HPDE6-E6E7 (cell line): ENCODE measurements at regions not wholly inside any gene's neighbourhood (a gene's known extent, or its start where the extent isn't known, plus 50 kb on each side); places are given as distances from the start of the nearest gene placed in this dataset.
"Not testable (repeated sequence)": the region's sequence is repeated elsewhere in the genome, so short reads cannot be mapped to it uniquely, and the experiment has no call there.

ENCODE experiments used
- DNase-seq: peaks from one replicate; pipeline ENCODE4 v3.0.0; 2011; ENCODE audit warnings: missing footprints; ENCODE audit errors: extremely low spot score

DNA sequence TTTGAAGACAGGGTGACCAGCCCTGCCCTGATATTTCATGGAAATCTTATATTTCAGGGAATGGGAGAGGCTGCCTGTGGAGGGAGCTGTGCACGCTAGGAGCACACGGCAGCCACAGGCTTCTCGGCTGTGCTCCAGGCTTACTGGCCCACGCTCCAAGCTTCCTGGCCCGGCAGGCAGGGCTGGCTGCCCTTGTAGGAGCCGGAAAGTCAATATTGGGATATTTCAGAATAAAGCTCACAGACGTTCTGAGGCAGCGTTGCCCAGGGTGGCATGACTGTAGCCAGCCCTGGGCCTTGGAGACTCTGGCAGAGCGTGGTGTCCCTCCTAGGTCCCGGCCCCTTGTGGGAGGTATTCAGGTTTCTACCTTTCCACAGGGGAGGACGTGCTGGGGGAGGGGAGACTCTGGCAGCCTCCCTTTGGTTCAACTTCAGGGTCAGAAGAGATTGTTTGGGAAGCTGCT, 95.6 kb downstream of the NPIPB11 start:
- no peak for DNase-seq

DNA sequence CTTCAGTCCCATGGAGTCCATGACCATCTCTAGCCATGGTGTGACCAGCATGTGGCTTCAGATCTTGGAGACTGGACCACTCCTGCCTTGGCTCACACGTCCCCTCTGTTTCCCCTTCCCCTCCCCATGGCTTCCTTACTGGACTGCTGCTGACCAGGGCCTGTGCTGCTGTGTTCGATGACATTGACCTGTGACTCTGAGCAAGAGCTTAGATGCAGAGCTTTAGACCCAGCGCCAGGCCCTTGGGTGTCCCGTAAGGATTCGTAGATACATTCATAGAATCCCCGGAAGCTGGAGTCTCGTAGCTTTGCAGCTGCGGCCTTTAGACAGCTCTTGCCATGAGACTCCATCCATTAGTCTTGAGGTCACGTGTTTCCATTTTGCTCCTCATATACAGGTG, 96.3 kb downstream of the NPIPB11 start:
- DNase-seq: not testable (repeated sequence)

DNA sequence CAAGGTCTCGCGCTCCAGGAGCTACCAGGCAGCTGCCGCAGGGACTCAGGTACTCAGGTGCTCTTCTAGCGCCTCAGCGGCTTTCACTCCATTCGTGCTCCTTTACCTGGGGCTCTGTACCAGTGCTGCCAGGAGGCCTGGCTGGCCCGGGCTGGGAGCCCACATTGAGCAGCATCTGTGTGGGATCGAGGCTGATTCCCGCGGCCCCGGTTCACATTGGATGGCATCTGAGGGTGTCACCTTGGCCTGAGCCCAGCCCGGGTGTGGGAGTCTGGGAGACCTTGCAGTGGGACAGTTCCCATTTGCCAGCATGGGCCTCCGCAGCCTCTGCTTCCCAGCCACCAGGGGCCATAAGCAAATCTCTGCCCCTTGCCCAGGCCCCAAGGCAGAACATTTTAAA, 96.9 kb downstream of the NPIPB11 start:
- not testable (repeated sequence) for DNase-seq

DNA sequence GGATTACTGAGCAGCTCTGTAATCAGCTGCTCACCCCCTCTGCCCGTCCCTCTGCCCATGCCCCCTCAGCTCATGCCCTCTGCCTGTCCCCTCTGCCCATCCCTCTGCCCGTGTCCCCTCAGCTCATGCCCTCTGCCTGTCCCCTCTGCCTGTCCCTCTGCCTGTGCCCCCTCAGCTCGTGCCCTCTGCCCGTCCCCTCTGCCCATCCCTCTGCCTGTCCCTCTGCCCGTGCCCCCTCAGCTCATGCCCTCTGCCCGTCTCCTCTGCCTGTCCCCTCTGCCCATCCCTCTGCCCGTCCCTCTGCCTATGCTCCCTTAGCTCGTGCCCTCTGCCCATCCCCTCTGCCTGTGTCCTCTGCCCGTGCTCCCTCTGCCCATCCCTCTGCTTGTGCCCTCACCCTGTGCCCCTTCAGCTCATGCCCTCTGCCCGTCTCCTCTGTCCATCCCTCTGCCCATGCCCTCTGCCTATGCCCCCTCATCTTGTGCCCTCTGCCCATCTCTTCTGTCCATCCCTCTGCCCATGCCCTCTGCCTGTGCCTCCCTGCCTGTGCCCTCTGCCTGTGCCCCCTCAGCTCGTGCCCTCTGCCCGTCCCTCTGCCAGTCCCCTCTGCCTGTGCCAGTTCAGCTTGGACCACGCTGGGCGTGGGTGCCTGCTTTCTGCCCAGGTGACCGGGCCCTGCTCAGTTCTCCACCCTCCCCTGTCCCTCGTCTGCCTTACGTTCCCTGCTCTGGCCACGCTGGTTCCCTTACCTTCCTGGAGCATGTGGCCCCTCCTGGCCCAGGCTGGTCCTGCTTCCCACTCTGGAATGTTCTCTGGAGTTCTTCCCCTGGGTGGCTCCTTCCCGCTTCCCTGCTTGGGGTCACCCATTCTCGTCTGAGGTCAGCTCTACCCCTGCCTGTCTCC, 97.6 kb downstream of the NPIPB11 start:
- no peak for DNase-seq

DNA sequence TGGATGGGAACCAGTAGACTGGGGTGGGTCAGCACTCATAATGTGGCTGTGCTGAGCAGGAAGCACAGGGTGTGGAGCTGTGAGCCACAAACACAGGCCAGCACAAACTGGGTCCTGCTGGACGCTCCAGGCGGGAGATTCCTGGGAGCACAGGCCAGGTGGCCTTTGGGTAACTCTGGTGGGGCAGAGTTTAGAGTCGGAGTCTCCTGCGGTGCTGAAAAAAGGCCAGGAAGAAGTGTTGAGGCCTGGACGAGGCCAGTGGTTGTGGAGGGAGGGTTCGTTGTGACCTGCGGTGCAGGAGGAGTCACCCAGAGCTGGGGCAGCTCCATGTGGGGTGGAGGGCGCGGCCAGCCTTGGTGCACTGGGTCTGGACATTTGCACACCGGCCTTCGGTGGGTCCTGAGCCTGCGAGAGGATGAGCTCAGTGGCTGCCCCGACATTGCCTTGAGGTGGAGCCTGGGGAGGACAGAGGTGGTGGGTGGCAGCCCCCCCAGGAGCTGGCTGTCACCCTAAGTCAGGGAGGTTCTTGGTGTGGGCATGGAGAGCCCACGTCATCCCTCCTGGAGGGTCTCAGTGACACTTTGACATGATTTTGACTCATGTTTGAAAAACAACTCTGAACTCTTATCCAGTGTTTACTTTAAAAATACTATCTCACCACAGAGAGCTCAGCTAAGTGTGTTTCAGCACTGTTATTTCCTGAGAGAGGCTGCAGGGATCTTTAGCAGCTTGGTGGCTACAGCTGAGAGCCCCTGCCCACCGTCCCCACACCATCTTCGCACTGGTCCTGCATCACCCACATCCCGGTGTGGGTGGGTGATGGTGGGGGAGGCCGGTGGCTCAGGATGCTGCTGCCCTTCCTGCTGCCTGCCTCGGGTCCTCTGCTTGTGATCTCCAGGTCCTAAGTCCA, 98.7 kb downstream of the NPIPB11 start:
- DNase-seq: no peak

DNA sequence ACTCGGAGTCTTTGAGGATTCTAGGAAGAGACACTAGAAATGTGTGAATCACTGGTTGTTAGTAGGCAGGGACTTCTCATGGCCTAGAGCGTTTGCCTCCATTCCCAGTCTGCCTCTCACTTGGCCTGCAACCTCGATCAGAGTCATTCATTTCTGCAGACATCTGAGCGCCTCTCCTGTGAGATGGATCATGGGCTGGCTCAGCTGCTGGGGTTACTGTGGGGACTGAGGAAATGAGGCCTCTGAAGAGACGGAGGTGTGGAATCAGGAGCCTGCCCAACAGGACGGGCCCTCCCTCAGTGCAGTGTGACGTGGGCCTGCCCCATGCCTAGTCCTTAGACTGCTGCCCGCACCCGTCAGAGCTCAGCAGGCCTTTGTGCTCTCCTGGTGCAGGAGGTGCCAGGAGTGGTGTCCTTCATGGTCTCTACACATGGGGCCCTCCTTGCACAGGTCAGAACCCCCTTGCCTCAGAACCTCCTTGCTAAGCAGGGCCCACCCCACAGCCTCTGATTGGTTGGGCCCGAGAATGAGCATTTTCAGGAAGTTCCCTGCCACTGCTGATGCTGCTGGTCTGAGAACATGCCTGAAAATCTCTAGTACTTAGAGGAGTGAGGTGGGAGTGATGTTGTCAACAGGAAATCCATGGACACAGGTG, 99.4 kb downstream of the NPIPB11 start:
- no peak for DNase-seq

DNA sequence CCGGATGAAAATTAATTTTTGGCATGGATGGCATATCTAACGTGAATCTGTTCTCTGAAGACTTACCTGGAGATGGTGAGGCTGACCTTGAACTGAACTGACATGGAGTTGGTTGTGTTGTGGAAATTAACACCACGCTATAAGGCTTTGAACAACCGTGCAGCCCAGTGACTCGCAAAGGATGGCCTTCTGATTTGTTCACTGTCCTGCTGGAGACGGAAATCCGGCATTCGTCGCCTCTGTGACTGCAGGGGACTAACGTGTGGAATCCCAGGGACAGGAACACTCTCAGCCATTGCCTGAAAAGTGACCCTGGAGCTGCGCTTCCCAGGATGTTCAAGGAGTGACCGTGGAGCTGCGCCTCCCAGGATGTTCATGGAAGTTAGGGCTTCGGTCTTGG, 100.3 kb downstream of the NPIPB11 start:
- DNase-seq: no peak

DNA sequence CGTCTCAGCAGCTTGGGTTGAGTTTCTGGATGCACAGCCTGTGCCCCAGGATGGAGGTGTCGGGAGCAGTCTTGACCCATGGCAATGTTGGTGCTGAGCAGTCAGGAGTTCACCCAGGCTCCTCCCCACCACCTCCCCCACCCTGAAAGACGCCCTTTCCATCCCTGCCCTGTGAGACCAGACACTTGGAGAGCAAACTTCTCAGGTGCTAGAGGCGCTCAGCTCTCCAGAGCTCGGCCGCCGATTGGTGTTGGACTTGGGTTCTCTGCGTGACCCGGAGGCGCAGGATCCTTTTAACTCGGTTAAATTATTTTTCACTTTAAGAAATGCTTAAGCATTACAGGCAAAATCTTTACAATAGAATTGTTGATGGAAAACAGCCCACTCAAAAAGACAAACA, 101.5 kb downstream of the NPIPB11 start:
- DNase-seq: not testable (repeated sequence)

DNA sequence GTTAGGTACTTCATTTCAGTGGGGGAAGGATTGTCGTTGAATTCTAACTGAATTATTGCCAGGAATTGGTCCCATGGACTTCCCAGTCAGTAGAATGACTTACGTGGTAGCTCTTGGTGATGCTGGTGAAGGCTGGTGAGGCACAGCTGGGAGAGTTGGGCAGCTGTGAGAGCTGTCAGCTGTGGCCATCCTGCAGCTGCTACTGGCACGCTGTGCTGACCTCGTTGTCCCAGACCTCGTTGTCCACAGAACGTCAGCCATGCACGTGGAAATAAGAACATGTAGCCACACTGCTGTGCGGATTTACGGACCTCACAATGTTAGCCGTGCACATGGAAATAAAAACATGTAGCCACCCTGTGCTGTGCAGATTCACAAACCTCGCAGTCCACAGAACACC, 102.3 kb downstream of the NPIPB11 start:
- no peak for DNase-seq

DNA sequence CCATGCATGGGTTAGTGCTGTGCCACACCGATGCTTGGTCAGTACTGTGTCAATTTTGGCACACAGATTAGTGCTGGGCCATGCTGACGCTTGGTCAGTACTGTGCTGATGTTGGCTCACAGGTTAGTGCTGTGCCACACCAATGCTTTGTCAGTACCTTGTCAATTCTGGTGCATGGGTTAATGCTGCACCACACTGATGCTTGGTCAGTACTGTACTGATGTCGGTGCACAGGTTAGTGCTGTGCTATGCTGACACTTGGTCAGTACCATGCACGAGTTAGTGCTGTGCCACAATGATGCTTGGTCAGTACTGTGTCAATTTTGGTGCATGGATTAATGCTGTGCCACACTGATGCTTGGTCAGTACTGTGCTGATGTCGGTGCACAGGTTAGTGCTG, 103.0 kb downstream of the NPIPB11 start:
- DNase-seq: no peak

DNA sequence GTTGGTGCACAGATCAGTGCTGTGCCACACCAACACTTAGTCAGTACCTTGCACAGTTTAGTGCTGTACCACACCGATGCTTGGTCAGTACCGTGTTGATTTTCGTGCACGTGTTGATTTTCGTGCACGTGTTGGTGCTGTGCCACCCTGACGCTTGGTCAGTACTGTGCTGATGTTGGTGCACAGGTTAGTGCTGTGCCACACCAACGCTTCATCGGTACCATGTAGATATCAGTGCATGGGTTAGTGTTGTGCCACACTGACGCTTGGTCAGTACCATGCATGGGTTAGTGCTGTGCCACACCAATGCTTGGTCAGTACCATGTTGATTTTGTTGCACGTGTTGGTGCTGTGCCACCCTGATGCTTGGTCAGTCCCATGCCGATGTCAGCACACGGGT, 103.5 kb downstream of the NPIPB11 start:
- no peak for DNase-seq

DNA sequence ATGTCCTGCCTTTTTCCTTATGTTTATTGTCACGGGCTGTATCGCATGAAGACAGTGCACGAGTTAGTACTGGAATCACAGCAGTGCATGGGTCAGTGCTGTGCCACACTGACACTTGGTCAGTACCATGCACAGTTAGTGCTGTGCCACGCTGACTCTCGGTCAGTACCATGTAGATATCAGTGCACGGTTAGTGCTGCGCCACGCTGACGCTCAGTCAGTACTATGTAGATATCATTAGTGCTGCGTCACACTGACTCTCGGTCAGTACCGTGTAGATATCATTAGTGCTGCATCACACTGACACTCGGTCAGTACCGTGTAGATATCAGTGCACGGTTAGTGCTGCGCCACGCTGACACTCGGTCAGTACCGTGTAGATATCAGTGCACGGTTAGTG, 104.1 kb downstream of the NPIPB11 start:
- DNase-seq: not testable (repeated sequence)

DNA sequence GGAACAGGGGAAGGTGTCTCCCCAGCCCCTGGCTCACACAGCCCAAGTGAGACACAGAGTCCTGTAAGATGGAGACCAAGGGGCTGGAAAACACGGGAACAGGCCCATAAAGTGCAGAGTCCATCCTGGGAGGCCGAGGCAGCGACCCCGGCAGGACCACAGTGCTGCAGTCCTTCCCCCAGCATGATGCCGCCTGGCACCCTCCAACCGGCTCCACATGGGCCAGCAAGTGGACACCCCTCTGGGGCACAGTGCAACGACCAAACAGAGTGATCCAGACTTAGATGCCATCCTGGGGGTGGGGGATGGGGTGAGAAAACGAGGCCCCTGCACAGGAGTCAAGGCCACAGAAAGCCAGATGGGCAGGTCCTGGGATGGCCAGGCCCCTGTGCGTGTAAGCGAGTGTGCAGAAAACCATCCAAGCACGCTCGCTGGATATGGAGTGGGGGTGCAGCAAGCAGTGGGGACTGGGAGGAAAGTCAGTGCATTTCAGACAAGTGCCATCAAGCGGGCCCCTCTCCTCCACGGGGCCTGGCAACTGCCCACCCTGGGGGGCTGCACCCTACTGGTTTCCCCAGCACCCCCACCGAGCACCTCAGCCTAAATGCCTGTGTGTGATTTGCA, 104.7 kb downstream of the NPIPB11 start:
- not testable (repeated sequence) for DNase-seq

DNA sequence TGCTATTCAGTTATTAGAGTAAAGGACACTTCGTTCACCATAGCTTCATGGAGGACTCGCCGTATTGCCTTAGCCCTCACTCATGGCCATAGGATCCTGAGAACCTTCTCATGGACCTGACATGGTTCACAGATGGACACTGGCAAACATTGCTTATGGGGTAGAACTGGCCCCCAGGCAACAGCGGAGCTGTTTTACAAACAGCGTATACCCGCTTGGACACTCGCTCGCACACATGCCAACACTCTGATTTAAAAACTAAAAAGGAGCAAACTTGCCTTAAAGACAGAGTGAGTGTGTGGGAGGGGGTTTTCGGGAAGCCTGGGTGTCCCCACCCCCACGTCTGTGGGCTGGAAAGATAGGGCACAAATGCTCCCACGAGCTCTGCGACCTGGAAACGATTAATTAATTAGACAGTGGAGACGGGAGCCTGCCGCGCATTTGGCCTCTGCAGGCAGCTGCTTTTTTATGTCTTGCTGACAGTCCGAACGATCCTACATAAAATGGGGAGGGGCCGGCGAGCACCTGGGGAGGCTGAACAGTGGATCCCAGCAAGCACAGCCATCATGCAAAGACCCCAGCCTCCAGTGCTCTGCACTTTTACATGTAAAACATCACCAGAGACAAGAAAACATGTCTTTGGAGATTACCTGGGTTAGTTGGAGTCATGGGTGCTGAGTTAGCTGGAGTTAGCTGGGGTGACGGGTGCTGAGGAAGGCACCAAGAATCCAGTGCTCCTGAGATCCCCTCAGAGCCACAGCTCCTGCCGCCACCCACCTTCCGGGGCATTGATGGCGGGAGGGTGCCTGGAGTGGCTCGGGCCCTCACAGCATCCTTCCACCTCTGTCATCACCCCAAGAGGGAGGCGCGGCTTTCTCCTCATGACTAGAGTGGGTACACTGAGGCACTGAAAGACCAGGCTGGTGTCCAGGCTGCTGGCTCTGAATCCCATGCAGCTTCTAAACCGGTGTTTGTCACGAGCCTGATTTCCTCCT, 105.7 kb downstream of the NPIPB11 start:
- not testable (repeated sequence) for DNase-seq

DNA sequence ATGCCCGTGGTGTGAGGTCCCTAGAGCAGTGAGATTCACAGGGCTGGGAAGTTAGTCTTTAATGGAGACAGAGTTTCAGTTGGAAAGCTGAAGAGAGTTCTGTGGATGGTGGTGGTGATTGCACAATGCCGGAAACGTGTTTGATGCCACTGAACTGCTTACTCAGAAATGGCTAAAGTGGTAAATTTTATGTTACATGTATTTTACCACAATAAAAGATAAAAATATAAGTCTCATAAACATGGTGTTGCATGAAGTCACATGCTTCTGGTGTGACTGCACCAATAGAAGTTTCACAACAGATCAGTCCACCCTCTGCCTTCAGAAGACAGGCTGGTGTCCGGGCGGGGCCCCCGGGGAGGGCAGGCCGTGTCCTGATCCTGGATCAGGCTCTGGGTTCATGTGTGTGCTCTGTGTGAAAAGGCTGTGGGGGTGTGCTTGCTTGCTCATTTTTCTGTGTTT, 106.5 kb downstream of the NPIPB11 start:
- DNase-seq: not testable (repeated sequence)

DNA sequence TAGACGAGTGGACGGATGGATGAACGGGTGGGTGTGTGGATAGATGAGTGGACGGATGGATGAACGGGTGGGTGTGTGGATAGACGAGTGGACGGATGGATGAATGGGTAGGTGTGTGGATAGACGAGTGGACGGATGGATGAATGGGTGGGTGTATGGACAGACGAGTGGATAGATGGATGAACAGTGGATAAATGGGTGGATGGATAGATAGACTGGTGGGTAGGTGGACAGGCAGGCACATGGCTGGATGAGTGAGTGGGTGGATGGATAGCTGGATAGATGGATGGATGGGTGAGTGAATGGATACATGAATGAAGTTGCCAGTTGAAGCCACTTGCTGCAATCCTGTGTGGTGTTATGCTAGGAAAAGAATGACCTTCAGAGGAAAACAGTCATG, 107.5 kb downstream of the NPIPB11 start:
- not testable (repeated sequence) for DNase-seq

DNA sequence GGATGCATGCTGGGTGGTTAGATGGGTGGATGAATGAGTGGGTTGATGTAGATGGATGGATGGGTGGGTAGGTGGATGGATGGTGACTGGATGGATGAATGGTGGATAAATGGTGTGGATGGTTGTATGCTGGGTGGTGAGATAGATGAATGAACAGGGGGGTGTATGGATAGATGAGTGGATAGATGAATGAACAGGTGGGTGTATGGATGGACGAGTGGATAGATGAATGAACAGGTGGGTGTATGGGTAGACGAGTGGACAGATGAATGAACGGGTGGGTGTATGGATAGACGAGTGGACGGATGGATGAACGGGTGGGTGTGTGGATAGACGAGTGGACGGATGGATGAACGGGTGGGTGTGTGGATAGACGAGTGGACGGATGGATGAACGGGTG, 108.2 kb downstream of the NPIPB11 start:
- not testable (repeated sequence) for DNase-seq

DNA sequence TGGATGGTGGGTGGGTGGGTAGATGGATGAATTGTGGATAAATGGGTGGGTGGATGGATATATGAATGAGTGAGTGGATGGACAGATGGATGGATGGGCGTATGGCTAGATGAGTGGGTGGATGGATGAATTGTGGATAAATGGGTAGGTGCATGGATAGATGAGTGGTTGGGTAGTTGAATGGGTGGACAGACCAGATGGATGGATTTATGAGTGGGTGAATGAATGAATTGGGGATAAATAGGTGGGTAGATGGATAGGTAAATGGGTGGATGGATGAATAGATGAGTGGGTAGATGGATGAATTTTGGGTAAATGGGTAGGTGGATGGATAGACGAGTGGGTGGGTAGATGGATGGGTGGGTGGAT, 108.7 kb downstream of the NPIPB11 start:
- DNase-seq: not testable (repeated sequence)

DNA sequence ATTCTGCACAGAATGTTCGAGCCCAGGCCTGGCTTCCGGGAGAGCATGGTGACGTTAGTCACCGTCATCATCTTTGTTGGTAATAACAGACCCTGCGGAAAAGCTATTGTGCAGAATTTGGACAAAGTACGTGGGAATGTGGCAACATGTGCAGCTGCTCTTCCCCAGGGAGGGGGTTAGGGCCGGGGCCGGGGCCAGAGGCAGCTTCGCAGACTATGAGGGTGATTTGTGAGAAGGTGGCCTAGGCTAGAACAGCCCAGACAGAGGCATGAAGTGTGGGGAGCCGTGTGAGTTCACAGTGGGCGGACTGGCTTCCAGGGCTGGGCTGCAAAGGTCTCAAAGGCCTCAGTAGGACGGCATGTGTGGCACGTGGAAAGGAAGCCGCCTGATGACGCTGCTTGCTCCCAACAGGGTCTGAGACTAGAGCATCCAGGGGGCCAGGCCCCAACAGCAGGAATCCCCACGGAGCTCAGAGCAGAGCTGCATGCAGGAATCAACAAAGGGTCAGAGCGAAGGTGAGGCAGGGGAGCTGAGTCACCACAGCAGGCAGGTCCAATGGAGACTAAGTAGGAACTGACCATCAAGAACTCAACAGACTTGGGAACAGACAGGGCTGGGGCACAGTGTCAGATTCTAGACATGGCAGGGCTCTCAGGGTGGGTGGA, 109.2 kb downstream of the NPIPB11 start:
- not testable (repeated sequence) for DNase-seq

DNA sequence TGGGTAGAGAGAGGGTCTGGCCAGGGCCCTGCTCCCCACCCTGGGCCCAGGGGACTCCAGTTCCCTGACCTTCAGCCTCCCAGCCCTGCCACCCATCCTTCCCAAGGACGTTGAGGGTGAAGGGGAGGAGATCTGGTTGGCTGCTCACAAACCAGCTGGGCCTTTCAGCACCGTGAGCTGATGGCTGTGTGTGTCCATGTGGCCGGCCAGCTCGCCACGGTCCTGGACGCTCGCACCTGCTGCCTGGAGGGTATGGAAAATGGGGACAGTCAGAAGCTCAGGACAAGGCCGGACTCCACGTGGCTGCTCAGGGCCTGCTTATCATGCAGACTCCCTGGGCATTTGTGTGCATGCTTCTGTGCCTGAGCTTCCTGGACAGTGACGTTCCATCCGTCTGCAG, 110.3 kb downstream of the NPIPB11 start:
- not testable (repeated sequence) for DNase-seq
